ENCODE measurements at regions not wholly inside any gene's neighbourhood (a gene's known extent, or its start where the extent isn't known, plus 50 kb on each side); places are given as distances from the start of the nearest gene placed in this dataset.
A peak's percentile ranks its signal among the peaks of the same experiment; 100 is the strongest.

DNA sequence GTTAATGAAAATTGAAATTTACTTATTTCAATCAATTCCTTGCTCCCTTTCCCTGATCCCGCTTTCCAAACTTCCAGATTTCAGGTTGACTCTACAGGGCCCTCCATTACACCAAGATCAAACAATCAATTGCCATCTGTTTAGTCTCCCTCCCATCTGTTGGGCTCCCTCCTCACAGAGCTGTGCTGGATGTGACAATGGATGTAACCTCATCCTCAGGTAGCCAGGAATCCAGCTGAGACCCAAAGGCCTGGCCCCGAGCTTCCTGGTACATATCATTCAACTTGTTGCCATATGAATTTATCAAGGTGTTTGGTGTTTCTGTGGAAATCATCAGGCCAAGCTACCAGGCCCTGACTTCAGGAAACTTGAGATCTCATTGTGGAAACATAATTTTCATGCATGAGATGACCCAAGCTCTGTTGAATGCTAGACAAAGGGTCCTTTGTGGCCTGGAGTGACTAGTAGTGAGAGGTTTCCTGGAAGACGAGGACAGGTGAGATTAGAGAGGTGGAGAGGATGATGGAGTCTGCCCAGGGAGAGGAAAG is 148.6 kb upstream of the PDE1C start:
- H3K4me3 ChIP-seq (ENCODE audit: low read depth, poor library complexity, severe bottlenecking): no peak overlapping the region
- DNase-seq (ENCODE audit: low spot score in 2 of 2): peak in 1 of 2 donors; percentile 13
- intact Hi-C loops (cut with DNase I; ENCODE audit: low total_unique reads): loop anchor here (5.0 kb wide), 1 partner anchor 143 kb away; no protein-coding TSS in a partner anchor
- no peak for TF ChIP-seq POLR2A (IDR thresholded peaks at IDR 0.05)
- TF ChIP-seq, protein P1, sequence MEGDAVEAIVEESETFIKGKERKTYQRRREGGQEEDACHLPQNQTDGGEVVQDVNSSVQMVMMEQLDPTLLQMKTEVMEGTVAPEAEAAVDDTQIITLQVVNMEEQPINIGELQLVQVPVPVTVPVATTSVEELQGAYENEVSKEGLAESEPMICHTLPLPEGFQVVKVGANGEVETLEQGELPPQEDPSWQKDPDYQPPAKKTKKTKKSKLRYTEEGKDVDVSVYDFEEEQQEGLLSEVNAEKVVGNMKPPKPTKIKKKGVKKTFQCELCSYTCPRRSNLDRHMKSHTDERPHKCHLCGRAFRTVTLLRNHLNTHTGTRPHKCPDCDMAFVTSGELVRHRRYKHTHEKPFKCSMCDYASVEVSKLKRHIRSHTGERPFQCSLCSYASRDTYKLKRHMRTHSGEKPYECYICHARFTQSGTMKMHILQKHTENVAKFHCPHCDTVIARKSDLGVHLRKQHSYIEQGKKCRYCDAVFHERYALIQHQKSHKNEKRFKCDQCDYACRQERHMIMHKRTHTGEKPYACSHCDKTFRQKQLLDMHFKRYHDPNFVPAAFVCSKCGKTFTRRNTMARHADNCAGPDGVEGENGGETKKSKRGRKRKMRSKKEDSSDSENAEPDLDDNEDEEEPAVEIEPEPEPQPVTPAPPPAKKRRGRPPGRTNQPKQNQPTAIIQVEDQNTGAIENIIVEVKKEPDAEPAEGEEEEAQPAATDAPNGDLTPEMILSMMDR (IDR thresholded peaks at IDR 0.05): no peak
- WGBS, 2 donors: 45% methylated on average over 3 of the region's 3 CpGs

DNA sequence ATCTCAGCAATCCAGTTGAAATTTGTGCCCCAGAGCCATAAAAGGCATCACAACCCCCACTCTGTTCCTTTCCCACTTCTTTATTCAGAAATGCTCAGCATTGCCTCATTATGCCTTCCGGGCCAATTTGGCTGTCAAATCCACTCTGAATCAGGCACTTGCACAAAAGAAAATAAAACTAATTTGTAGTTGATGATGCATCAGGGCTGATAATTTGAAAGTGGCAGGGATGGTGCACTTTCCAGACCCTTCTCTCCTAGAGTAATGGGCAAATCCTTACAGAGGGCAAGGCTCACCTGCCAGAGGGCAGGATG is 147.9 kb upstream of the PDE1C start:
- H3K4me3 ChIP-seq (ENCODE audit: low read depth, poor library complexity, severe bottlenecking): no peak overlapping the region
- 55 to 76% methylated on average over 1 of the region's 1 CpG for WGBS, 2 donors
- no peak for TF ChIP-seq POLR2A (IDR thresholded peaks at IDR 0.05)
- TF ChIP-seq, protein P1 (IDR thresholded peaks at IDR 0.05): no peak
- intact Hi-C loops (cut with DNase I; ENCODE audit: low total_unique reads): loop anchor here (5.0 kb wide), 1 partner anchor 144 kb away; no protein-coding TSS in a partner anchor
- DNase-seq (ENCODE audit: low spot score in 2 of 2): peak in 1 of 2 donors; percentile 14

DNA sequence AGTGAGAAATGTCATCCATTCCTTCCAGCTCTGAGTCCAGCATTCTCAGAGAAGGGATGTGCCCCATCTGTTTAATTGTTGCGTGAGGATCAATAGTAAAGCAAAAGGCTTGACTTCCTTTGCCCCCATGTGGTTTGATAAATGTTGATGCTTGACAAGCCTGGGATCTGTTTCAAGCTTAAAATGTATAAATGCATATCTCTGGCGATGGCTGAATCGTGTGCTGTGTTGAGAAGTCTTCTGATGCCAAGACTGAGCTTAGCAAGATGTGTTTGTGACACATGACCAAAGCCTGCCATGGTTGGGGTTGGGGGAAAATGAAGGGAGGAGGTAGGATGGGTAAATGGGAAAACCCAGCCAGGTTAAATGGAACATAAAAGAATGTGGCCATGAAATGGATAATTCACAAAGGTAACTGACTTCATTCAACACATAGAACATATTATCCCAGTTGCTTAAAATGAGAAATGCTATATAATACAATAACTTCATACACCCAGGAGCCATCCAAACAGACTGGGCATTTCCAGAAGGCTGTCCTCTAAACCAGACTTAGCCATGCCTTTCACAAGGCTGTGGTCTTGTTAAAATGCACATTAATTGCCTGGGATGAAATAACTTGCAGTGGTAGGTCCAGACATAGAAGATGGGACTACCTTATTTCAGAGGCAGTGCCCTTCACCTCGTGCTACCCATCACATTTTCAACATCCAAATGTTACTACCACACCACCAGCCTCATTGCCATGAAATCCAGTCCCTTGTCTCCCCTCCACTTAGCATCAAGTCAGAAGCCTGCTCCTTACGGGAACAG is 147.3 kb upstream of the PDE1C start:
- no peak for DNase-seq (ENCODE audit: low spot score in 2 of 2)
- H3K4me3 ChIP-seq (ENCODE audit: low read depth, poor library complexity, severe bottlenecking): no peak overlapping the region
- TF ChIP-seq, protein P1 (IDR thresholded peaks at IDR 0.05): no peak
- TF ChIP-seq POLR2A (IDR thresholded peaks at IDR 0.05): no peak
- intact Hi-C loops (cut with DNase I; ENCODE audit: low total_unique reads): loop anchor here (5.0 kb wide), 1 partner anchor 145 kb away; no protein-coding TSS in a partner anchor
- WGBS, 2 donors: 53 to 54% methylated on average over 5 of the region's 5 CpGs

DNA sequence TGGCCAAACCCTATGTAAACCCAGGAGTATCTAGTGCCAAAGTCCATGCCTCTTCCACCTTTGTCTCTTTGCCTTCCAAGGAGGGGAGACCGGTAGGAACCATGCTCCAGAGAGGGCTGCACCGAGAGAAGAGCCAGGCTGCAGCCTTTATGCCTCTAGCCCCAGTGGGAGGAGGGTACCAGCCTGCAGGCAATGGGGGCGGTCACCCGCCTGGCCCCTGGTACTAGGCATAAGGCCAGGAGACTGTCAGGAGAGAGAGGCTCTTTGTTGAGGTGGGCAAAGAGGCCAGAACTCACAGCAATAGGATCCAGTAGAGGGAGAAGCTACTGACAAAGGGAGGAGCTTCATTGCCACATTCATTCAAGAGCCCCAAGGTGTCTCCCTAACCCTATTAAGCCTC is 146.6 kb upstream of the PDE1C start:
- intact Hi-C loops (cut with DNase I; ENCODE audit: low total_unique reads): loop anchor here (5.0 kb wide), 1 partner anchor 146 kb away; no protein-coding TSS in a partner anchor
- WGBS, 2 donors: 82 to 96% methylated on average over 4 of the region's 4 CpGs
- no peak for DNase-seq (ENCODE audit: low spot score in 2 of 2)
- no peak overlapping the region for H3K4me3 ChIP-seq (ENCODE audit: low read depth, poor library complexity, severe bottlenecking)
- TF ChIP-seq POLR2A (IDR thresholded peaks at IDR 0.05): no peak

DNA sequence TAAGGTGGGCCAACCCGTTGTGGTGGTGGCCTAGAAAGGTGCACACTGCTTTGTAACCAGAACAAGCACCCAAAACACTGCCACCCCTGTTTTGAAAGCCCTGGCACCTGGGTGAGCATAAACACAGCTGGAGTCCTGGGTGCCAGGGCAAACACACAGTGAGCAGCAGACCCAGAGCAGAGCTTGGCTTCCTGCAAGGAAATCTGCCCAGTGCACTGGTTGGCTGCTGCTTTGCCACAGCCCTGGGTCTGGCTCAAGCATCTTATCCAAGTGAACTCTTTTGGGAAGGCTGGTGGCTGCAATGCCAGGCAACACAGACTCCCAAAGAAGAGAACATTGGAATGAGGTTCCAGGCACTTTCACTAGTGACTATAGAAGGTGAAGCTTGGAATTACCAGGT is 145.5 kb upstream of the PDE1C start:
- DNase-seq (ENCODE audit: low spot score in 2 of 2): no peak
- 75 to 80% methylated on average over 1 of the region's 1 CpG for WGBS, 2 donors
- intact Hi-C loops (cut with DNase I; ENCODE audit: low total_unique reads): loop anchor here (5.0 kb wide), 1 partner anchor 147 kb away; no protein-coding TSS in a partner anchor
- TF ChIP-seq, protein P1 (IDR thresholded peaks at IDR 0.05): no peak
- no peak for TF ChIP-seq POLR2A (IDR thresholded peaks at IDR 0.05)
- H3K4me3 ChIP-seq (ENCODE audit: low read depth, poor library complexity, severe bottlenecking): no peak overlapping the region

DNA sequence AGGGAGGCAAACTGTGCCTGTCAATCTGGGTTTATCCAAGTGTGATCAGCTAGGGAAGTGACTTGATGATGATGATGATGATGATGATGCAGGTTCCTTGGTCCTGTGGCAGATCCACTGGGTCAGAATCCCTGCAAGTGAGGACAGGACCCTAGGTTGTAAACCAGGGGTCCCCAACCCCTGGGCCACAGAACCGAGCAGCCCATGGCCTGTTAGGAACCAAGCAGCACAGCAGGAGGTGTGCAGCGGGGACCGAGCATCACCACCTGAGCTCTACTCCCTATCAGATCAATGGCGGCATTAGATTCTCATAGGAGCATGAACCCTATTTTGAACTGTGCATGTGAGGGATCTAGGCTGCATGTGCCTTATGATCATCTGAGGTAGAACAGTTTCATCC is 144.7 kb upstream of the PDE1C start:
- intact Hi-C loops (cut with DNase I; ENCODE audit: low total_unique reads): loop anchor here (5.0 kb wide), 1 partner anchor 147 kb away; no protein-coding TSS in a partner anchor
- TF ChIP-seq, protein P1 (IDR thresholded peaks at IDR 0.05): no peak
- TF ChIP-seq POLR2A (IDR thresholded peaks at IDR 0.05): no peak
- WGBS, 2 donors: 95 to 100% methylated on average over 1 to 4 of the region's 4 CpGs
- DNase-seq (ENCODE audit: low spot score in 2 of 2): no peak
- no peak overlapping the region for H3K4me3 ChIP-seq (ENCODE audit: low read depth, poor library complexity, severe bottlenecking)

Data from lower leg skin (tissue), 4 donors.